Spleen (tissue), 11 donors: ENCODE measurements at regions not wholly inside any gene's neighbourhood (a gene's known extent, or its start where the extent isn't known, plus 50 kb on each side); places are given as distances from the start of the nearest gene placed in this dataset.

Experiments
- DNase-seq: peaks from one replicate; pipeline ENCODE4 v3.0.0-alpha.2; 2020
- H3K27ac ChIP-seq, 8 donors: fragments of 200-600 bp; sonication (generic) in 7 of 8; 1 replicate in 4 of 8; 2 replicates in 4 of 8; pipeline versions ENCODE4 v1.5.0 to v1.8.0; 2016 to 2021; ENCODE audit warnings: inconsistent platforms in 4 of 8, mild to moderate bottlenecking in 4 of 8, moderate library complexity in 1 of 8
- H3K27me3 ChIP-seq, 7 donors: fragments of 200-600 bp; sonication (generic) in 6 of 7; replicated peaks in 1 of 7; 1 replicate in 4 of 7; 2 replicates in 3 of 7; pipeline versions ENCODE4 v1.5.0 to v1.8.0; 2016 to 2021; ENCODE audit warnings: inconsistent platforms in 3 of 7, mild to moderate bottlenecking in 1 of 7
- H3K36me3 ChIP-seq, 6 donors: fragments of 200-600 bp; sonication (generic) in 5 of 6; 1 replicate in 4 of 6; 2 replicates in 2 of 6; pipeline versions ENCODE4 v1.5.0 to v1.8.0; 2016 to 2021; ENCODE audit warnings: inconsistent platforms in 2 of 6
- H3K4me1 ChIP-seq, 6 donors: fragments of 200-600 bp; sonication (generic) in 5 of 6; 1 replicate in 3 of 6; 2 replicates in 3 of 6; pipeline versions ENCODE4 v1.5.0 to v1.8.0; 2016 to 2021; ENCODE audit warnings: inconsistent platforms in 3 of 6
- H3K4me3 ChIP-seq, 8 donors: fragments of 200-600 bp; sonication (generic) in 7 of 8; 1 replicate in 4 of 8; 2 replicates in 4 of 8; pipeline versions ENCODE4 v1.5.0 to v1.8.0; 2016 to 2021; ENCODE audit warnings: inconsistent platforms in 4 of 8, mild to moderate bottlenecking in 4 of 8, moderate library complexity in 2 of 8
- H3K9me3 ChIP-seq, 8 donors: fragments of 200-600 bp; sonication (generic) in 7 of 8; 1 replicate in 4 of 8; 2 replicates in 4 of 8; pipeline versions ENCODE4 v1.5.0 to v1.8.0; 2016 to 2021; ENCODE audit warnings: inconsistent platforms in 4 of 8
- CTCF ChIP-seq, 11 experiments: fragments of 200-600 bp in 7 of 11; fragments of 450-650 bp in 4 of 11; sonication (generic) in 4 of 11; IDR thresholded peaks in 8 of 11; conservative IDR thresholded peaks in 3 of 11; 1 replicate in 7 of 11; 2 replicates in 4 of 11; pipeline versions ENCODE4 v1.4.0 to v1.8.0; 2016 to 2021; ENCODE audit warnings: antibody characterized with exemption in 11 of 11, inconsistent platforms in 4 of 11, mild to moderate bottlenecking in 1 of 11
- POLR2A ChIP-seq, 3 donors: fragments of 450-650 bp; IDR thresholded peaks; one replicate each; pipeline ENCODE4 v1.5.1; 2017; ENCODE audit warnings: antibody characterized with exemption in 3 of 3, mild to moderate bottlenecking in 1 of 3
- POLR2AphosphoS5 ChIP-seq, 3 donors: sonication (generic); formaldehyde crosslinking; IDR thresholded peaks; one replicate each; pipeline ENCODE4 v1.5.1; 2017; ENCODE audit warnings: antibody characterized with exemption in 3 of 3
- whole genome bisulfite sequencing, 5 donors: extraction: QIAGEN DNeasy Blood & Tissue Kit in 3 of 5; methylation state at CpG; one replicate each; pipeline versions ENCODE4 v1.1.5 to v1.1.7; 2013 to 2018; 5-methylcytosine and 5-hydroxymethylcytosine counted together
- intact Hi-C: fragments of 100-400 bp; cut with DNase I; formaldehyde crosslinking; loops from one replicate; pipeline ENCODE4 v1.15.0; 2023; ENCODE audit warnings: low total_unique reads
- donor health status: healthy with polysubstance abuse.
- donor health status: DM: no; HTN: no; CAD: no; lungs with moderate emphysema.
- donor health status: DM: no; HTN: no; CAD: no.
- donor health status: Bipolar disorder and iron deficiency.
- donor health status: healthy.
- donor health status: DM: no; HTN: no; CAD: no.
- donor health status: DM: yes; HTN: yes; CAD: no.

DNA sequence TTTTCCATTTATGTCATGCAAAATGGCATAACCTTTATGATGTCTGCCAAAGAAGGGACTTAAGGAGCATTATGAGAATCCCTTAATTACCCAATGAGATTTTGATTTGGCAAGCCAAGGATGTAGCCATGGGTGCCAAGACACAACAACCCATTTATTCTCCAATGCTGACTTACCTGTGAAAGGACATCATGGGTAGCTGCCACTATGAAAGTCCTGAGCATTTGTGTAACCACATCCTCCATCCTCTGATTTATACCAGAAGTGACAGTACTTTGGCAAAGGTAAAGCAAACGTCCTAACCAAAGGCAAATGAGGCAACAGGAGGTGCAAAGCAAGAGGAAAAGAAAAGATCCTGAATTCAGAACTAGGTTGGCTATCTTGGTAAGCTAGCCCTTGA, 87.3 kb upstream of the EMCN start:
- Histone ChIP-seq H3K36me3 (no peaks in the 10 kb centered on the region), H3K27ac (no peak overlapping the region), H3K4me3 (no peak overlapping the region), H3K9me3 (no peaks in the 10 kb centered on the region), H3K4me1 (no peaks in the 10 kb centered on the region), H3K27me3 (no peaks in the 10 kb centered on the region)
- intact Hi-C loops, result no loop called here
- no peak for DNase-seq
- TF ChIP-seq CTCF (IDR thresholded peaks at IDR 0.05 in 8 of 11, conservative IDR thresholded peaks at IDR 0.05 in 3 of 11) (no peak), POLR2AphosphoS5 (IDR thresholded peaks at IDR 0.05) (no peak), POLR2A (IDR thresholded peaks at IDR 0.05) (no peak)
- 13 to 33% (median 18%) methylated on average over 1 of the region's 1 CpG for WGBS, 5 donors

DNA sequence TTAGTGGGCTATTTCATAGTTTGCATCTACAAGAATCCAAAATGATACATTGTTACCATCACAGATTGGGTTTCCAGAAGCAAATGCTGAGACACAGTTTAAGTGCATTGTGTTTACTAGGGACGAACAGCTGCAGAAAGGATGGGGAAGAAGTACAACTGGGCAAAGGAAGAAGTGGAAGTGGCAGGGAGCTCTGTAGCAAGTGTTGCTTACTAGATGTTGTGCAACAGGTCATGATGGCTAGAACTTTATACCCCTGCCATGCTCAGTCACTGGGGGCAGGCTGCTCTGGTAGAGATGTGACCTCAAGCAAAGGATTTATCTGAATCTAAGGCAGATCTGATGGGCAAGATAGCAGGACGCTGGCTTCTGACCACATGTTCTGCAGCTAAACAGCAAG, 76.1 kb upstream of the EMCN start:
- no peaks in the 10 kb centered on the region for H3K4me1 ChIP-seq
- TF ChIP-seq POLR2AphosphoS5 (IDR thresholded peaks at IDR 0.05), result no peak
- no peak for TF ChIP-seq POLR2A (IDR thresholded peaks at IDR 0.05)
- TF ChIP-seq CTCF (IDR thresholded peaks at IDR 0.05 in 8 of 11, conservative IDR thresholded peaks at IDR 0.05 in 3 of 11), result no peak
- H3K27me3 ChIP-seq, result no peaks in the 10 kb centered on the region
- 31 to 61% (median 41%) methylated on average over 2 of the region's 2 CpGs for whole genome bisulfite sequencing, 5 donors
- H3K36me3 ChIP-seq, result no peaks in the 10 kb centered on the region
- no peak for DNase-seq
- no peak overlapping the region for H3K4me3 ChIP-seq
- no peaks in the 10 kb centered on the region for H3K9me3 ChIP-seq
- no peak overlapping the region for H3K27ac ChIP-seq
- intact Hi-C loops, result no loop called here

GRCh38 chr4:100591161-100591876, 73.5 kb upstream of the EMCN start:
- TF ChIP-seq CTCF (IDR thresholded peaks at IDR 0.05 in 8 of 11, conservative IDR thresholded peaks at IDR 0.05 in 3 of 11), result no peak
- TF ChIP-seq POLR2AphosphoS5 (IDR thresholded peaks at IDR 0.05), result no peak
- TF ChIP-seq POLR2A (IDR thresholded peaks at IDR 0.05), result no peak
- intact Hi-C loops, result no loop called here
- Histone ChIP-seq H3K4me3 (no peak overlapping the region), H3K27ac (no peak overlapping the region), H3K4me1 (no peaks in the 10 kb centered on the region), H3K27me3 (no peaks in the 10 kb centered on the region), H3K9me3 (no peaks in the 10 kb centered on the region), H3K36me3 (no peaks in the 10 kb centered on the region)
- no peak for DNase-seq
- WGBS, 5 donors, result 73 to 75% (median 74%) methylated on average over 7 of the region's 7 CpGs

DNA sequence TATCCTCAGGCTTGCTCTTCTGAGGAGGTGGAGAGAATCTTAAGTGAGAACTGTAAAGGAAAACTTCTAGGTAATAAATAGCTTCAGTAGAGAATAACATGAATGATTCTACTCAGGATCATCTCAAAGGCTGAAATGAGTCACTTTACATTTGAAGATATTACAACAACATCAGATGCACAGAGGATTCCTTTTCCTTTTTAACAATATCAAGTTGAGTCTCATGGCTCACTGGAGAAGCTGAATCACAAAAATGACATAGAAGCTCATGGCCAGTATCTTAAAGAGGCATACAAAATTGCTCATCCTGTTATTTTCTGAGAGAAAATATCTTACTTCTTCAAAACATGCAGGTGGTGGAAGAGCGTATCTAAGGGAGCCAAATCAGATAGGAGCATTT, 72.5 kb upstream of the EMCN start:
- DNase-seq, result no peak
- WGBS, 5 donors, result 80 to 91% (median 89%) methylated on average over 1 of the region's 1 CpG
- Histone ChIP-seq H3K27ac (no peak overlapping the region), H3K4me1 (no peaks in the 10 kb centered on the region), H3K27me3 (no peaks in the 10 kb centered on the region), H3K4me3 (no peak overlapping the region), H3K36me3 (no peaks in the 10 kb centered on the region), H3K9me3 (no peaks in the 10 kb centered on the region)
- intact Hi-C loops, result no loop called here
- TF ChIP-seq CTCF (IDR thresholded peaks at IDR 0.05 in 8 of 11, conservative IDR thresholded peaks at IDR 0.05 in 3 of 11) (no peak), POLR2AphosphoS5 (IDR thresholded peaks at IDR 0.05) (no peak), POLR2A (IDR thresholded peaks at IDR 0.05) (no peak)
